A673 (cell line): ENCODE measurements at regions not wholly inside any gene's neighbourhood (a gene's known extent, or its start where the extent isn't known, plus 50 kb on each side); places are given as distances from the start of the nearest gene placed in this dataset.

Experiments
- CTCF ChIP-seq: fragments of 300-800, 200-600 bp; sonication (generic); conservative IDR thresholded peaks from 2 replicates; pipeline ENCODE4 v1.5.1; 2017; ENCODE audit warnings: low read depth, mild to moderate bottlenecking, antibody characterized with exemption, low read length, moderate library complexity, mixed read lengths
- EZH2 ChIP-seq: fragments of 200-600 bp; sonication (generic); IDR thresholded peaks from 2 replicates; pipeline ENCODE4 v1.6.1; 2017; ENCODE audit warnings: borderline replicate concordance, low read depth, mild to moderate bottlenecking, mixed read lengths, antibody characterized with exemption, low read length; ENCODE audit not compliant: poor library complexity, severe bottlenecking

DNA sequence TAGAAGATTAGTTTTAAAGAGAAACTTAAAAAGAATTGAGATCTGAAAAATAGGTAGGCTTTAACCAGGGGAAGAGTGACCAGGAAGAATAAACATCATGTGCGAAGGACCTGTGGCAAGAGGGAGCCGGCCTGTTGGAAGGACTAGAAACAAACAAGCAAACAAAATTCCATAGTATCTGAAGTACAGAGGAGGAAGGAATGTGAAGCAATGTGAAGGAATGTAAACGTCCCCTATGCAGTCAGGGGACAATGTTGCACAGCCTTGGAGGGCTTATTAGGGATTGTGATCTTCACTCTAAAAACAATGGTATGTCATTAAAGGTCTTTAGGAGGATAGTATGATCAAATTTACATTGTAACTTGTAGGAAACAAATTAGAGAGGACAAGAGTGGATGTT, 84.4 kb upstream of the PLCL2 start:
- TF ChIP-seq CTCF (no peak), EZH2 (no peak)
